IMR-90 (cell line): ENCODE measurements at regions not wholly inside any gene's neighbourhood (a gene's known extent, or its start where the extent isn't known, plus 50 kb on each side); places are given as distances from the start of the nearest gene placed in this dataset.

Source experiments
- ATAC-seq: fragments of 200-7000 bp; cut with Tn5 transposase; 2 replicates; pipeline ENCODE4 v1.9.1; 2020; ENCODE audit warnings: low read depth, mild to moderate bottlenecking, moderate library complexity
- BruUV-seq: library from RNA; stranded (reverse); fragments of 400-500 nt; replicated peaks from 2 replicates; lab custom pipeline; 2021; lab: Mats Ljungman, UMichigan
- CTCF ChIA-PET: fragments of 300-600 bp; formaldehyde crosslinking; extraction: SDS; loops from one replicate; lab custom pipeline; 2021; ENCODE audit warnings: antibody characterized with exemption; lab: Yijun Ruan, JAX
- POLR2A ChIA-PET: fragments of 300-600 bp; sonication (Branson Sonifier 250); formaldehyde crosslinking; loops from one replicate; lab custom pipeline; 2022; ENCODE audit warnings: antibody characterized with exemption; ENCODE audit not compliant: unreplicated experiment; lab: Charles Lee
- DNase-seq: peaks from one replicate; pipeline ENCODE4 v3.0.0; 2013
- H2AFZ ChIP-seq: replicated peaks from 2 replicates; pipeline ENCODE3; 2013; ENCODE audit warnings: low read length, mild to moderate bottlenecking; ENCODE audit not compliant: poor library complexity
- H2AK5ac ChIP-seq: 2 replicates; pipeline ENCODE4 v1.6.1; 2013; ENCODE audit warnings: low read depth, low read length, inconsistent platforms
- H2AK9ac ChIP-seq: replicated peaks from 2 replicates; pipeline ENCODE3; 2013; ENCODE audit warnings: mild to moderate bottlenecking, low read depth, low read length, moderate library complexity; ENCODE audit not compliant: poor library complexity
- H2BK120ac ChIP-seq: 2 replicates; pipeline ENCODE4 v1.6.1; 2013; ENCODE audit warnings: low read depth, low read length, inconsistent platforms
- H2BK15ac ChIP-seq: 3 replicates; pipeline ENCODE4 v1.6.1; 2013; ENCODE audit warnings: low read depth, low read length, inconsistent platforms
- H2BK20ac ChIP-seq: 2 replicates; pipeline ENCODE4 v1.6.1; 2013; ENCODE audit warnings: low read depth, mild to moderate bottlenecking, inconsistent platforms, low read length, moderate library complexity
- H2BK5ac ChIP-seq: 2 replicates; pipeline ENCODE4 v1.6.1; 2013; ENCODE audit warnings: mild to moderate bottlenecking, low read depth, low read length, inconsistent platforms; ENCODE audit not compliant: poor library complexity, severe bottlenecking
- H3K14ac ChIP-seq: replicated peaks from 2 replicates; pipeline ENCODE4 v1.6.1; 2013; ENCODE audit warnings: low read depth, low read length, inconsistent platforms
- H3K18ac ChIP-seq: 2 replicates; pipeline ENCODE4 v1.6.1; 2013; ENCODE audit warnings: low read depth, low read length, control low read depth
- H3K23ac ChIP-seq: 2 replicates; pipeline ENCODE4 v1.6.1; 2013; ENCODE audit warnings: low read depth, low read length, inconsistent platforms
- H3K27ac ChIP-seq: 2 replicates; pipeline ENCODE4 v1.5.1; 2013; ENCODE audit warnings: mild to moderate bottlenecking, control low read depth, low read length; ENCODE audit not compliant: insufficient read depth
- H3K27me3 ChIP-seq: 2 replicates; pipeline ENCODE4 v1.6.1; 2013; ENCODE audit warnings: low read length; ENCODE audit not compliant: control insufficient read depth, insufficient read depth
- H3K36me3 ChIP-seq: 2 replicates; pipeline ENCODE4 v1.6.1; 2013; ENCODE audit warnings: low read length, mixed read lengths; ENCODE audit not compliant: control insufficient read depth, insufficient read depth
- H3K4ac ChIP-seq: 2 replicates; pipeline ENCODE4 v1.6.1; 2013; ENCODE audit warnings: low read depth, low read length, inconsistent platforms
- H3K4me1 ChIP-seq: 2 replicates; pipeline ENCODE4 v1.6.1; 2013; ENCODE audit warnings: low read length, mixed read lengths; ENCODE audit not compliant: control insufficient read depth, insufficient read depth
- H3K4me2 ChIP-seq: 2 replicates; pipeline ENCODE4 v1.6.1; 2013; ENCODE audit warnings: low read depth, mild to moderate bottlenecking, control low read depth, low read length, moderate library complexity
- H3K4me3 ChIP-seq: 2 replicates; pipeline ENCODE4 v1.5.1; 2013; ENCODE audit warnings: low read depth, mild to moderate bottlenecking, control low read depth, low read length, moderate library complexity; ENCODE audit not compliant: insufficient read depth
- H3K56ac ChIP-seq: 2 replicates; pipeline ENCODE4 v1.6.1; 2013; ENCODE audit warnings: low read length, inconsistent platforms; ENCODE audit not compliant: insufficient read depth; ENCODE audit errors: extremely low read depth
- H3K79me1 ChIP-seq, 2 experiments: 2 replicates each; pipeline ENCODE4 v1.6.1; 2013; ENCODE audit warnings: low read length in 2 of 2, inconsistent platforms in 1 of 2, low read depth in 1 of 2
- H3K9ac ChIP-seq: 2 replicates; pipeline ENCODE4 v1.6.1; 2013; ENCODE audit warnings: low read depth, low read length, control low read depth
- H3K9me1 ChIP-seq: 2 replicates; pipeline ENCODE4 v1.6.1; 2013; ENCODE audit warnings: low read length, inconsistent platforms; ENCODE audit not compliant: insufficient read depth
- H3K9me3 ChIP-seq: 2 replicates; pipeline ENCODE4 v1.6.1; 2013; ENCODE audit warnings: low read length; ENCODE audit not compliant: control insufficient read depth, insufficient read depth
- H4K20me1 ChIP-seq: 2 replicates; pipeline ENCODE4 v1.6.1; 2013; ENCODE audit warnings: low read length, inconsistent platforms; ENCODE audit not compliant: insufficient read depth
- H4K5ac ChIP-seq: 2 replicates; pipeline ENCODE4 v1.6.1; 2013; ENCODE audit warnings: mild to moderate bottlenecking, low read depth, low read length, control low read depth
- H4K8ac ChIP-seq, 2 experiments: 2 replicates each; pipeline ENCODE4 v1.6.1; 2013; ENCODE audit warnings: low read depth in 2 of 2, low read length in 2 of 2, control low read depth in 1 of 2, inconsistent platforms in 1 of 2
- H4K91ac ChIP-seq: 2 replicates; pipeline ENCODE4 v1.6.1; 2013; ENCODE audit warnings: low read depth, low read length, inconsistent platforms; ENCODE audit not compliant: insufficient read depth
- BHLHE40 ChIP-seq: fragments of 150-350 bp; IDR thresholded peaks from 2 replicates; pipeline ENCODE4 v1.6.1; 2016; ENCODE audit warnings: mild to moderate bottlenecking, low read depth, low read length
- CEBPB ChIP-seq: IDR thresholded peaks from 2 replicates; pipeline ENCODE4 v1.6.1; 2012; ENCODE audit warnings: low read depth, low read length, improper control_type of control experiment
- CHD1 ChIP-seq: IDR thresholded peaks from 2 replicates; pipeline ENCODE4 v1.6.1; 2012; ENCODE audit warnings: low read depth, low read length, improper control_type of control experiment
- MAZ ChIP-seq: IDR thresholded peaks from 2 replicates; pipeline ENCODE4 v1.6.1; 2012; ENCODE audit warnings: low read depth, mild to moderate bottlenecking, low read length, improper control_type of control experiment, moderate library complexity, borderline replicate concordance
- MXI1 ChIP-seq: IDR thresholded peaks from 2 replicates; pipeline ENCODE4 v1.6.1; 2012; ENCODE audit warnings: low read depth, mild to moderate bottlenecking, low read length, moderate library complexity, borderline replicate concordance
- RAD21 ChIP-seq: IDR thresholded peaks from 2 replicates; pipeline ENCODE4 v1.6.1; 2012; ENCODE audit warnings: low read length, improper control_type of control experiment
- RFX5 ChIP-seq: IDR thresholded peaks from 2 replicates; pipeline ENCODE4 v1.8.0; 2012; ENCODE audit warnings: low read depth, mild to moderate bottlenecking, low read length, moderate library complexity
- SMC3 ChIP-seq: fragments of 150-350 bp; IDR thresholded peaks from 2 replicates; pipeline ENCODE4 v1.6.1; 2016; ENCODE audit warnings: low read depth, mild to moderate bottlenecking, antibody characterized with exemption, low read length, moderate library complexity
- WGBS, 2 experiments: methylation state at CpG; one replicate each; pipeline versions ENCODE4 v1.1.5 to v1.1.7; 2013; ENCODE audit warnings: missing lambda C conversion rate in 2 of 2; ENCODE audit not compliant: insufficient read length in 1 of 2; ENCODE audit errors: extremely low coverage in 2 of 2; 5-methylcytosine and 5-hydroxymethylcytosine counted together
- dilution Hi-C: fragments of 300-500 bp; cut with HindIII; formaldehyde crosslinking; loops from one replicate; pipeline ENCODE4 v1.14.3; 2018; ENCODE audit warnings: low sequenced_read_pairs; ENCODE audit not compliant: unreplicated experiment
- in situ Hi-C: fragments of 300-500 bp; cut with MboI; formaldehyde crosslinking; loops from 3 replicates; pipeline ENCODE4 v1.14.3; 2019; ENCODE audit warnings: low sequenced_read_pairs, inconsistent platforms, mixed read lengths
- intact Hi-C: fragments of 100-400 bp; cut with micrococcal nuclease; formaldehyde crosslinking; loops from 2 replicates; pipeline ENCODE4 v1.10.0; 2022
- TF ChIP-seq, protein P1 (sequence below): fragments of 150-350 bp; IDR thresholded peaks from 2 replicates; pipeline ENCODE4 v1.6.1; 2017; ENCODE audit warnings: mild to moderate bottlenecking, antibody characterized with exemption, low read length, low read depth
- TF ChIP-seq, protein P2 (sequence below): fragments of 150-350 bp; IDR thresholded peaks from 2 replicates; pipeline ENCODE4 v1.6.1; 2016; ENCODE audit warnings: low read depth, mild to moderate bottlenecking, low read length, moderate library complexity, borderline replicate concordance

DNA sequence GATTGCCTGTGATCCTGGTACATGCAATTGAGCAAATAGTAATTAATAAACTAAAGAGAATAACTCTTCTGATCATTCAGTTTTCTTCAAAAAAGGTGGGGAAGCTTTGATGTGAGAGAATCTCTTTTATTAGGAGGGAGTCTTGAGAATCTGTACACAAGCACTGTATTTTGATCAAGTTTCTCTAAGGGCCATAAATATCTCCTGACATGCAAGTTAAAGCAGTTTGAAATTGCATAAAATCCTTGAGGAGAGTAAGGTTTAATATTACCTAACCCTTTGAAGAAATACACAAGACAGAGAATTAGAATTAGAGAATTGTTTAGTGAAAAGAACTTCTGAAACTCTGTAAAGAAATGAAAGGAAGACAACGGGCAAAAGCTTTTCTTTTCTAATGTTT is 326.9 kb downstream of the FAT4 start:
- ChIA-PET CTCF (no interaction called here), POLR2A (no interaction called here)
- DNase-seq (no peak), ATAC-seq (no peak)
- no peaks in the 10 kb centered on the region for H3K27me3 ChIP-seq
- in situ Hi-C loops, result no loop called here
- no peak overlapping the region for H3K56ac ChIP-seq
- no peak overlapping the region for H3K9ac ChIP-seq
- no peak overlapping the region for H4K8ac ChIP-seq
- no peak overlapping the region for H2AK5ac ChIP-seq
- dilution Hi-C loops, result no loop called here
- no peak overlapping the region for H2BK15ac ChIP-seq
- no peak overlapping the region for H3K4me2 ChIP-seq
- 0 out of 2 replicates have a peak, but pooled peaks cover 2% of the 10 kb centered on the region for H3K4me1 ChIP-seq
- TF ChIP-seq SMC3 (no peak), CEBPB (no peak), BHLHE40 (no peak), MXI1 (no peak), MAZ (no peak), RFX5 (no peak), RAD21 (no peak), CHD1 (no peak)
- TF ChIP-seq, protein P1, sequence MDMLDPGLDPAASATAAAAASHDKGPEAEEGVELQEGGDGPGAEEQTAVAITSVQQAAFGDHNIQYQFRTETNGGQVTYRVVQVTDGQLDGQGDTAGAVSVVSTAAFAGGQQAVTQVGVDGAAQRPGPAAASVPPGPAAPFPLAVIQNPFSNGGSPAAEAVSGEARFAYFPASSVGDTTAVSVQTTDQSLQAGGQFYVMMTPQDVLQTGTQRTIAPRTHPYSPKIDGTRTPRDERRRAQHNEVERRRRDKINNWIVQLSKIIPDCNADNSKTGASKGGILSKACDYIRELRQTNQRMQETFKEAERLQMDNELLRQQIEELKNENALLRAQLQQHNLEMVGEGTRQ, result no peak
- TF ChIP-seq, protein P2, sequence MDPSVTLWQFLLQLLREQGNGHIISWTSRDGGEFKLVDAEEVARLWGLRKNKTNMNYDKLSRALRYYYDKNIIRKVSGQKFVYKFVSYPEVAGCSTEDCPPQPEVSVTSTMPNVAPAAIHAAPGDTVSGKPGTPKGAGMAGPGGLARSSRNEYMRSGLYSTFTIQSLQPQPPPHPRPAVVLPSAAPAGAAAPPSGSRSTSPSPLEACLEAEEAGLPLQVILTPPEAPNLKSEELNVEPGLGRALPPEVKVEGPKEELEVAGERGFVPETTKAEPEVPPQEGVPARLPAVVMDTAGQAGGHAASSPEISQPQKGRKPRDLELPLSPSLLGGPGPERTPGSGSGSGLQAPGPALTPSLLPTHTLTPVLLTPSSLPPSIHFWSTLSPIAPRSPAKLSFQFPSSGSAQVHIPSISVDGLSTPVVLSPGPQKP, result no peak
- no peak overlapping the region for H2AFZ ChIP-seq
- intact Hi-C loops, result no loop called here
- BruUV-seq, result no TSS peak
- H3K14ac ChIP-seq, result no peak overlapping the region
- no peaks in the 10 kb centered on the region for H3K36me3 ChIP-seq
- no CpG with 5 or more reads among the region's 1 CpG for WGBS, 2 experiments
- no peak overlapping the region for H2BK20ac ChIP-seq
- no peak overlapping the region for H3K27ac ChIP-seq
- H3K18ac ChIP-seq, result no peak overlapping the region
- H3K9me3 ChIP-seq, result no peaks in the 10 kb centered on the region
- H2BK120ac ChIP-seq, result no peak overlapping the region
- H2AK9ac ChIP-seq, result no peak overlapping the region
- H4K20me1 ChIP-seq, result no peaks in the 10 kb centered on the region
- H4K91ac ChIP-seq, result no peak overlapping the region
- no peaks in the 10 kb centered on the region for H3K79me1 ChIP-seq
- no peak overlapping the region for H3K23ac ChIP-seq
- H4K5ac ChIP-seq, result no peak overlapping the region
- H3K9me1 ChIP-seq, result no peaks in the 10 kb centered on the region
- no peak overlapping the region for H3K4ac ChIP-seq
- H3K4me3 ChIP-seq, result no peak overlapping the region
- H2BK5ac ChIP-seq, result no peak overlapping the region
